Effector memory CD4-positive, alpha-beta T cell (primary cell): ENCODE measurements at regions not wholly inside any gene's neighbourhood (a gene's known extent, or its start where the extent isn't known, plus 50 kb on each side); places are given as distances from the start of the nearest gene placed in this dataset.

Experiments used
- DNase-seq, 3 donors: peaks; one replicate each; pipeline ENCODE4 v3.0.0-alpha.2; 2020
- H3K27ac ChIP-seq: 2 replicates; pipeline ENCODE4 v1.7.0; 2013; ENCODE audit warnings: mild to moderate bottlenecking, low read length, moderate library complexity; ENCODE audit not compliant: insufficient read depth, poor library complexity, severe bottlenecking
- H3K27me3 ChIP-seq: replicated peaks from 2 replicates; pipeline ENCODE4 v1.7.0; 2013; ENCODE audit warnings: mild to moderate bottlenecking, low read length; ENCODE audit not compliant: insufficient read depth, control insufficient read depth, poor library complexity, severe bottlenecking
- H3K36me3 ChIP-seq: 2 replicates; pipeline ENCODE4 v1.7.0; 2013; ENCODE audit warnings: mild to moderate bottlenecking, low read length, moderate library complexity; ENCODE audit not compliant: control insufficient read depth, insufficient read depth
- H3K4me1 ChIP-seq: 2 replicates; pipeline ENCODE4 v1.7.0; 2013; ENCODE audit warnings: low read length, mild to moderate bottlenecking; ENCODE audit not compliant: control insufficient read depth, insufficient read depth, poor library complexity, severe bottlenecking
- H3K4me3 ChIP-seq: 2 replicates; pipeline ENCODE4 v1.7.0; 2013; ENCODE audit warnings: low read length, low read depth, mild to moderate bottlenecking; ENCODE audit not compliant: insufficient read depth, poor library complexity, severe bottlenecking
- H3K9me3 ChIP-seq: 2 replicates; pipeline ENCODE4 v1.7.0; 2013; ENCODE audit warnings: mild to moderate bottlenecking, low read length, moderate library complexity; ENCODE audit not compliant: control insufficient read depth

GRCh38 chr11:43545610-43546009, 134.9 kb upstream of the HSD17B12 start:
- H3K4me3 ChIP-seq: no peak overlapping the region
- peaks cover 7% of the 10 kb centered on the region for H3K27me3 ChIP-seq
- DNase-seq: no peak
- H3K27ac ChIP-seq: no peak overlapping the region
- no peaks in the 10 kb centered on the region for H3K4me1 ChIP-seq
- H3K36me3 ChIP-seq: no peaks in the 10 kb centered on the region
- H3K9me3 ChIP-seq: no peaks in the 10 kb centered on the region

DNA sequence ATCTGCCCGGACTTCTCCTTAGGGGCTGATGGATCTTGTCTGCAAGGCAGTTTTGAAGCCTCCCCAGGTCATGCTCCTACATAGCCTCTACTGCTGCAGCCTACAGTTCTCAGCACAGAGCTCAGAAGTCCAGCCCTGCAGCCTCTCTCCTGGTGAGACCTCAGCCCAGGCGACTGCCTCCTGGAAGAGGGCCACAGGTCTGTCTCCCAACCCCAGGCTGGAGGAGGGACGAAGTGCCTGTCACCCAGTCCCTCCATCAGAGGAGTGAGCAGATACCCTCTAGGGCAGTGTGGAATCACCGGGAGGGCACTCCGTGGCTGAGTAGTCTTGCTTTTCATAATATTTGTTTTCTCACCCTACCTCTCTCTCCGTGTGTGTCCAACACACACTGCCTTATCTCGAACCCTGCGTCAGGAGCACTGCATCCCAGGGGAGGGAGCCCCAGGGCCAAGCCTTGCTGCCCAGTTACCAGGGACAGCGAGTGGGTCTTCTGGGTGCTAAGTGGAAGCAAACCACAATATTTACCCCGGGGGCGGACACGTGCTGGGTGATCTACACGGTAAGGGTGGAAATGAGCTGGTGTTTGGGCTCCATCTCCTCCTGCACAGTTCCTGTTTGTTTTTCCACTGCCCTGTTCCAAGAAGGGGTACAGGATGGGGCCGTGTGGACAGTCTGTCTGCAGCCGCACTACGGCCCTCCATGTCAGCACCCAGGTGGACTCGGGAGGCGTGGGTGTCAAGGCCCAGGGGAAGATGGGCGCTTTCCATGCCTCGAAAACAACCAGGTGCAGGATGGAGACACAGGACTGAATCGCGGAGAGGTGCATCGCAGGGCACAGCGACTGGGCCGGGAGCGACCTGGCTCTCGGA, 133.7 kb upstream of the HSD17B12 start:
- no peak for DNase-seq
- no peaks in the 10 kb centered on the region for H3K9me3 ChIP-seq
- no peaks in the 10 kb centered on the region for H3K4me1 ChIP-seq
- no peak overlapping the region for H3K27ac ChIP-seq
- H3K36me3 ChIP-seq: no peaks in the 10 kb centered on the region
- H3K27me3 ChIP-seq: peaks cover 7% of the 10 kb centered on the region
- H3K4me3 ChIP-seq: no peak overlapping the region

DNA sequence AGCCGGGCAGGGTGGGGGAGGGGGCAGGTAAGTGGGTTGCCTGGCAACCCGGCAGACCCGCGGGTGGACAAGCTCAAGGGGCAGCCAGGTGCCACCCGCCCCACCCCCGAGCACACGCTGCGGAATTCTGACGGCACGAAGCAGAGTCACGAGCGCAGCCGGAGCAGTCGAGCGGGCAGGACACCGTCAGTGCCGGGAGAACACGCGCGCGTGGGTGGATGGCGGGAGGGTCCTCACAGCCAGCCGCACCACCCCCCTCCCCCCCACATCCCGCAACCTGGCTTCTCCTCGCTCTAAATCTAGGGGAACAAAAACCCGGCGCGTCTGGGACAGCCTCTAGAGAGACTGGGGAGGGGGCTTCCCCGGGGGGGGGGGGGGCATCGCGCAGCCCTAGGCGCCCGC, 133.1 kb upstream of the HSD17B12 start:
- Histone ChIP-seq H3K27me3 (peaks cover 7% of the 10 kb centered on the region), H3K36me3 (no peaks in the 10 kb centered on the region), H3K4me3 (no peak overlapping the region), H3K27ac (no peak overlapping the region), H3K9me3 (no peaks in the 10 kb centered on the region), H3K4me1 (no peaks in the 10 kb centered on the region)
- no peak for DNase-seq

GRCh38 chr11:43547889-43548381, 132.6 kb upstream of the HSD17B12 start:
- no peak for DNase-seq
- no peaks in the 10 kb centered on the region for H3K4me1 ChIP-seq
- no peak overlapping the region for H3K27ac ChIP-seq
- no peaks in the 10 kb centered on the region for H3K9me3 ChIP-seq
- H3K27me3 ChIP-seq: peaks cover 10% of the 10 kb centered on the region
- H3K36me3 ChIP-seq: no peaks in the 10 kb centered on the region
- no peak overlapping the region for H3K4me3 ChIP-seq

DNA sequence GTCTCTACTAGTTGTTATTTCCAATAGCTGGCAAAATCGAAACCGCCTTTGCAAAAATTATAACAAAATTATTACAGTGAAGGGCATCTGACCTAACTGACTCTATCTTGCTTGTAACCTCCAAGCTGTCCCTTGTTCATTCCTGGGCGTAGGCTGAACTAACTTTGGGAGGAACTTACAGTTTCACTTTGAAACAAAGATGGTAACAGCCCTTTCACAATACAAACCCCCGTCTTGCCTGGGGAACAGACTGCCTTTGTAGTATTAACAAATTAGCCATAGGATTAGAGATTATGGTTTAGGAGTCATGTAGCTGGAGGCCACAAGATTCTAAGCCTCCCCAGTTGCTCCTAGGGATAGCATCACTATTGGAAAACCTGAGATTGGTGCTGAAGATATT, 131.6 kb upstream of the HSD17B12 start:
- Histone ChIP-seq H3K9me3 (no peaks in the 10 kb centered on the region), H3K27me3 (peaks cover 12% of the 10 kb centered on the region), H3K4me3 (no peak overlapping the region), H3K4me1 (no peaks in the 10 kb centered on the region), H3K27ac (no peak overlapping the region), H3K36me3 (no peaks in the 10 kb centered on the region)
- DNase-seq: no peak

GRCh38 chr11:43549624-43550023, 130.9 kb upstream of the HSD17B12 start:
- Histone ChIP-seq H3K27ac (no peak overlapping the region), H3K9me3 (no peaks in the 10 kb centered on the region), H3K4me1 (no peaks in the 10 kb centered on the region), H3K36me3 (no peaks in the 10 kb centered on the region), H3K27me3 (peaks cover 12% of the 10 kb centered on the region), H3K4me3 (no peak overlapping the region)
- no peak for DNase-seq

- Histone ChIP-seq H3K9me3 (no peaks in the 10 kb centered on the region), H3K27ac (no peak overlapping the region), H3K4me1 (no peaks in the 10 kb centered on the region), H3K36me3 (no peaks in the 10 kb centered on the region), H3K4me3 (no peak overlapping the region), H3K27me3 (peaks cover 12% of the 10 kb centered on the region)
- DNase-seq: no peak
These were observed 129.8 kb upstream of the HSD17B12 start for GRCh38 chr11:43550714-43551113.

- Histone ChIP-seq H3K36me3 (no peaks in the 10 kb centered on the region), H3K9me3 (no peaks in the 10 kb centered on the region), H3K4me1 (no peaks in the 10 kb centered on the region), H3K27me3 (peaks cover 15% of the 10 kb centered on the region), H3K27ac (no peak overlapping the region), H3K4me3 (no peak overlapping the region)
- DNase-seq: no peak
These were observed 126.4 kb upstream of the HSD17B12 start for GRCh38 chr11:43554148-43554473.

- no peak for DNase-seq
- no peak overlapping the region for H3K4me3 ChIP-seq
- no peaks in the 10 kb centered on the region for H3K36me3 ChIP-seq
- no peak overlapping the region for H3K27ac ChIP-seq
- H3K27me3 ChIP-seq: peaks cover 15% of the 10 kb centered on the region
- H3K9me3 ChIP-seq: no peaks in the 10 kb centered on the region
- no peaks in the 10 kb centered on the region for H3K4me1 ChIP-seq
These were observed 125.4 kb upstream of the HSD17B12 start for GRCh38 chr11:43555186-43555585.

DNA sequence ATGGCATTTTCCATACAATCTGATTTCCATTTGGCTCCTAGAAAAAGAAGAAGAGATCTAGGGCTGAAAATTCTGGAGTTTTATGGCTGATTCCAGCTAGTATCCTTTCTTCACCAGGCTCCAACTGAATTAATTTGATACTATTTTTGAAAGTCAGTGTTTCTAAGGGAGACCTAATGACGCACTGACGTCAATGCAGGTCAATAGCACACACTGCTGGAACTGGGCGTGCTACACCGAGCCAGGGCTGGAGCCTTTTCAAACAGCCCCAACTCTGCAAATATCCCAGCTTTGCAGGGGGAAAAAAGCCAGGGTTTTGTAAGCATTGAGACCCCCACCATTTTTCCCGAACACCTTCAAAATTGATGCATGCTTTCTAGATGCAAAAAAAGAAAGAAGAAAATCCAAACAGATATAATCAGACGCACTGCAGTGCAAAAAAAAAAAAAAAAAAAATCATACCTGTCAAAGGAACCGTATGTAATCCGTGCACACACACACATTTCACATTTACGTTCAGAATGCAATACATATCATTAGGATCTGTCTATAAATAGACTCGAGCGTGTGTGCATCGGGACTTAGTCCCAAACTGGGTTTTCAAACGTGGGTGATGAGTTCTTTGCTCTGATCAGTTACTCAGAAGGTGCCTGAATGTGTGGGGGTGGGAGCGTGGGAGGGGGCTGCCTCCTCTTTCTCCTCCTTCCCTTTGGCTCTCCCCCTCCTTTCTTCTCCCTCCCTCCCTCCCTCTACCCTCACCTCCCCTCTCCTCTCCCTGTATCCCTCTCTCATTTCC, 124.5 kb upstream of the HSD17B12 start:
- no peak overlapping the region for H3K27ac ChIP-seq
- DNase-seq: no peak
- peaks cover 15% of the 10 kb centered on the region for H3K27me3 ChIP-seq
- H3K4me1 ChIP-seq: no peaks in the 10 kb centered on the region
- H3K9me3 ChIP-seq: no peaks in the 10 kb centered on the region
- no peak overlapping the region for H3K4me3 ChIP-seq
- H3K36me3 ChIP-seq: no peaks in the 10 kb centered on the region
